SKM-1 treated with dmso at 0.1 percent for 144 hours (cell line): ENCODE measurements at regions not wholly inside any gene's neighbourhood (a gene's known extent, or its start where the extent isn't known, plus 50 kb on each side); places are given as distances from the start of the nearest gene placed in this dataset.

Experiments
- DNase-seq: peaks from one replicate; lab custom pipeline; 2025; ENCODE audit not compliant: unreplicated experiment; lab: John Stamatoyannopoulos, UW

DNA sequence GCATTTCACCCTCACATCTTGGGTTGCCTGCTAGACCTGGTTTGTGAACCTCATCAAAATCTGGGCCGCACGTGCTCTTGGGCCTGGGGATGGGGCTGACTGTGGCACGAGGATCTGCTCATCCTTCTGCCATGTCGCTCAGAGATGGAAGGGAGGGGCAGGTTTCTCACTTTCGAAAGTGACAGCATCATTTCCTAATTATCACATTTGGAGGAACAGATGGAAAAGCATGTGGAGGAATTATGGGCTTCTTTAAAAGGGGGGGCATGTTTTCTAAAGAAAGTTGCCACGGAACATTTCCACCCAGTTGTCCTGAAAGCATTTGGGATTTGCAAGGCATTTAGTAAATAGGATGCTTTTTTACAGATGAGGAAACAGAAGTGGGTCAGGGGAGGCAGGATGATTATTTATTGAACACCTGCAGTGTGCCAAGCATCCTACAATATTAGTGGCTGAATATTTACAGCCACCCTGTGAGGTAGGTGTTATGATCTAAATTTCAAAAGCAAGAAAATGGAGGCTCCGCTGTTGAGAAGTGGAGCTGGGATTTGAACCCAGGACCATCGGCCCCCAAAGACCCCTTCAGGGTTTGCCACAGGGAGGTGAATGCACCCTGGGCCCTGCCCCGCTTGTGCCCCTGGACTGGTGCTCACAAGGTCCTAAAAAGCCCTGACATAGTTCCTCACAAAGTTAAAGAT lies 104.2 kb upstream of the MYCN start:
- no peak for DNase-seq

DNA sequence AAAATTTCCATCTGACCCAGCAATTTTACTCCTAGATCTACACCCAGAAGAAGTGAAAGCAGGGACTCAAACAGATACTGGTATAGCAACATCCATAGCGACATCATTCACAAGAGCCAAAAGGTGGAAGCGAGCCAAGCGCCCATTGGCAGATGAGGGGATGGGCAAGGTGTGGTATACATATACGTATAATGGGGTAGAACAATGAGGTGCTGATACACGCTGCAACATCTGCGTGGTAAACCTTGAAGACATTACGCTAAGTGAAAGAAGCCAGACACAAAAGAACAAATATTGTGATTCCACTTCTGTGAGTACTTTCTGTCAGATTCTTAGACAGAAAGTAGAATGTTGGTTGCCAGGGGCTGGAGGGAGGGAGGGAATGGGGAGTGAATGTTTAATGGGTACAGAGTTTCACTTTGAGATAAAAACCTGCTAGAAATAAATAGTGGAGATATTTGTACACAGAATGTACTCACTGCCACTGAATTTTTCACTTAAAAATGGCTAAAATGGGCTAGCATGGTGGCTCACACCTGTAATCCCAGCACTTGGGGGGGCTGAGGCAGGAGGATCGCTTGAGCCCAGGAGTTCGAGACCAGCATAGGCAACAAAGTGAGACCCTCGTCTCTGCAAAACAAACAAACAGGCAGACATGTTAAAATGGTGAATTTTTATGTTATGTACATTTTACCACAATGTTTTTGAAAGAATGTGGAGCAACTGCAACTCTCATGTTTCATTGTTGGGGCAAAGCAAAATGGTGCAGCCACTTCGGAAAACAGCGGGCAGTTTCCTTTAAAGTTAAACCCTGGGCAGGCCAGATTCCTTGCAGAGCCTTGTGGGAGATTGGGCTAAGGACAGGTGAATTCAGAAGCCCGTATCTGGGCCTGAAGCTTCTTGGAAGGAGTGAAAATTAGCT lies 103.4 kb upstream of the MYCN start:
- DNase-seq: no peak

DNA sequence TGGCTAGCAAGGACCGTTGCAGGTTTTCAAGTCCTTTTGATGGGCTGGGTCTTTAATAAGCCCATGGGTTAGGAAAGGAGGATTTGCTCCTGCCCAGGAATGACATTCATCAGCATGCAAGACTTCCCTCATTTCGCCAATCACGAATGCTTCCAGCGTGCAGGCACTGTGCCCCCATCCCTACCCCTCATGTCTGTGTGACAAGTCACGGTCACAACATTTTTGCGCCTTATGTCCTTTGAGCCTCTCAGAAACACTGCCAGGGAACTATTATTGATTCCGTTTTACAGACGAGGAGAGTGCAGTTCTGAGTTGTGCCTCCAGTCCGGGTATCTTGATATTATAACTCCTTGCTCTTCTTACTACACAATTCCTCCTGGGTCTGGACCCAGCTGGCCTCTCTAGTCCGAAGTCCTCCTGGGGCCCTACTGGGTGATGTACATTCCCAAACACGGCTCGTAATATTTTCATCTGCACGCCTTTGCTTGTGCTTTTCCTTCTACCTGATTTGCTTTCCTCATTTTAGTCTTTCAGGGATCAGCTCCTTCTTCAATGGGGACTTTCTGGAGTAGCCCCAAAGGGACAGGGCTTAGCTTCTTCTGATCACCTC lies 101.8 kb upstream of the MYCN start:
- no peak for DNase-seq

DNA sequence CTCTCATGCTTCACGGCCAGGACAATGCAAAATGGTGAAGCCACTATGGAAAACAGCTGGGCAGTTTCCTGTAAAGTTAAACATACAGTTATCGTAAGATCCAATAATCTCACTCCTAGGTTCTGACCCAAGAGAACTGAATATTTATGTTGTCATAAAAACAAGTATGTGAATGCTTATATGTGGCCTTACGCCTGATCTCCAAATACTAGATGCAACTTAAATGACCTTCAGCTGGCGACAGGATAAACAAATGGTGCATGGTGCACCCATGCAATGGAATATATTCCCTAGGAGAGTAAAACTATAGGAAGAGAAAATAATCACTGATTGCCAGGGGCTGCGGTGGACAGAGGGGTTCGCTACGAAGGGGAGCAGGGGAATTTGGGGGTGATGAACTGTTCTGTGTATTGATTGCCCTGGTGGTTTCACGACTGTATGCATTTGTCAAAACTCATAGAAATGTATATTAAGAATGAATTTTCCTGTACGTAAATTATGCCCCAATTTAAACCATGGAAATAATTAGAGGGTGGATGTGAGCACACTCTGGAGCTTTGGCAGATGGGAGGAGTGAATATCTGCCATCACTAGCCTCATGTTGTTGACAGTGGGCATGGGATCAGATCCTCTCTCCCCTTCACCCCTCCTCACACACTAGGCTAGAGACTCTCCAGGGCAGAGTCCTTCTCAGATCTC lies 100.8 kb upstream of the MYCN start:
- DNase-seq: no peak

DNA sequence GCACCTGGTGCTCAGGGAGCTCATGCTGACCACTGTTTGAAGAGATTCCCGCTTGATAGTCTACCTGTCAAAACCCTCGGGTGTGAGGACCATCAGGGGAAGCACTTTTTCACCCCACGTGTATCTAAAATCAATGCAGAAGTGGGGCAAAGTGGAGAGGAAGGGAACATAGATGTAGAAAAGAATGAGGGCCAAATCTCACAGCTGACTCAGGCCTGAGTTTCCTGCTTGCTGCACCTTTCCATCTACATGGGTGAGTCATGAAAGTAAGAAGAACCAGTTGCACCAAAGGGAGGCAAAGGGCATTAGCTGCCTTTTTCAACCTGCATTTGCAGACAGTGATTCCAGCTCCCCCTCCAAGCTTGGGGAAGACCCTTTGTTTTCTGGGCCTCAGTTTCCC lies 100.2 kb upstream of the MYCN start:
- DNase-seq: no peak

DNA sequence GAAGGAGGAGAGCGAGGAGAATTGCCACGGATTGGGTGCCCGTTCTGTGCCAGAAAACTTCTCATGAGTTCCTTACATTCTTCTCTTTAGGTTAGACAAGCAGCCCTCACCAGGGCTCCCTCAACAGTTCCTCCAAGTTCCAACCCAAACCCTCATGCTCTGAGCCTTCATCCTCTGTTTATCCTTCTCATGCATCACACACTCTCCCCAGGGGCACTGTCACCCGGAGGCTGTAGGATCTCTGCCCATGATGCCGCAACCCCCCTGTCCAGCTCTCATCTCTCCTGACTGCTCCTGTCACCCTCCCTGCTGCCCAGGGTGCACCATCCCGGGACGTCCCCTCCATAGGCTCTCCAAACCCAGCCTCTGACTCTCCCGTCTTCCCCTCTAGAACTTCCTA lies 99.4 kb upstream of the MYCN start:
- DNase-seq: no peak

DNA sequence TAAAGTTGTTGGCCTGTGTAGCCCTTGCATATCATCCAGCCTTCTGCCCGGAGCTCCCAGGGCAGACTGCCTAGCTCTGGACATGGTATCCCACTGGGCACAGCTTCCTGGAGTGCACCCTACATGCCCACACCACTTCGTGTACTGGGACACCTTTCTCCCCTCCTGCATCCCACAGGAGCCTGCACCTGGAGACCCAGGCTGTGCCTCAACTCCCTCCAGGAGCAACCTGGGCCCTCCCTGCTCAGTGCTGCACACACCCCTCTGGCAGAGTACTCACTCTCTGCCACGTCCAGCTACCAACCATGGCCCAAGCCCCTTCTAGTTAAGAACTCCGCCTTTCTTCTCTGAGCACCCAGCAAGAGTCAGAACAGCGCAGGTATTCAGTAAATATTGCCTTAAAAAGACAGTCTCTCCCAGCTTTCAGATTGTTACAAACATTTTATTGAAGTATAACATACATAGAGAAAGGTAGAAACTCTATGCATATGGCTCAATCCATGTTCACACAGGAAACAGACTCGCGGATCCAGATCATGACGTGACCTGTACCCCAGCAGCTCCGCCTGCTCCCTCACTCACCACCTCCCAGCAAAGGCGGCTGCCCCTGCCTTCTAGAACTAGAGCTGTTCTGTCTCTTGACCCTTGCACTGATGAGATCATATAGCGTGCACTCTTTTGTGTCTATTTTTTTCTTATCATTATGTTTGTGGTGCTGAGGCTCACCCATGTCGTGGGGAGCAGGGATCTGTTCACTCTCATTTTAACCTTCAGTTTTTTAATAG lies 98.4 kb upstream of the MYCN start:
- no peak for DNase-seq

DNA sequence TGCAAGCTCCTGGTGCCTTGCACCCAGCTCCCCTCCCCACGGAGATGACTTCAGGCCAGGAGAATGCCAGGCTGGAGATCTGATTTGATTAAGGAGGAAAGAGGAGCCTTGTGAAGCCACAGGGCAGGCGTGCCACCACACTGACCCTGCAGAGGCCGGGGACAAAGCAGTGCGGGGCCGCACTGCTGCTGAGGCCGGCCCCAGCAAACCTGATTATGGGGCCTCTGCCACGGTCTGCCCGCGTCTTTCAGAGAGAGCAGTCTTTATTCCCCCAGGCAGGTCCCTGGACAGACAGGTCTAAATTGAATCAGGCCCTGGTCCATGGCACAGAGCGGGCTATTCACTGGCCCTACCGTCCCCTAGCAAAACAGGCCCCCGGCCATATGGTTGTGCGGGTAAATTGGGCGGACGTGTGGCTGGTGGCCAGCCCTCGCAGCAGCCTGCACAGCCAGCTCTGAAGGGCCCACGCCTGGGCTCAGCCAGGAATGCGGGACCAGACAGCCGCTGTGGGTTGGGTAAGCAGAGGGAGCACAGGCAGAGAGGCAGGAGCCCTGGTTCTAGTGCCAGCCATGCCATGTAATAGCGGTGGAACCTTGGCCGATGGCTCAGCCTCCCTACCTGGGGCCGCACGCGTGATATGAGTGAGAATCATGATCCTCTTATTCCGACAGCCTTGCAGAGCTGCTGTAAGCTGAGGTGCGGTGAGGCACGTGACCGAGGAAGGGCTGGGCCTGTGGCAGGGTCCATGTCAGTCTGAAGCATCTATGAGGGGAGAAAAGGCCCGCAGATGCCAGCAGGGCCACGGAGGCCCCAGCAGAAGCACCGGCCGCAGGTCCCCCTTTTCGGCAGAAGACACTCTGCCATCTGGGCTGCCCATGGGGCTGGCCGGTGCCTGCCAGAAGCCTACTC lies 97.3 kb upstream of the MYCN start:
- no peak for DNase-seq

DNA sequence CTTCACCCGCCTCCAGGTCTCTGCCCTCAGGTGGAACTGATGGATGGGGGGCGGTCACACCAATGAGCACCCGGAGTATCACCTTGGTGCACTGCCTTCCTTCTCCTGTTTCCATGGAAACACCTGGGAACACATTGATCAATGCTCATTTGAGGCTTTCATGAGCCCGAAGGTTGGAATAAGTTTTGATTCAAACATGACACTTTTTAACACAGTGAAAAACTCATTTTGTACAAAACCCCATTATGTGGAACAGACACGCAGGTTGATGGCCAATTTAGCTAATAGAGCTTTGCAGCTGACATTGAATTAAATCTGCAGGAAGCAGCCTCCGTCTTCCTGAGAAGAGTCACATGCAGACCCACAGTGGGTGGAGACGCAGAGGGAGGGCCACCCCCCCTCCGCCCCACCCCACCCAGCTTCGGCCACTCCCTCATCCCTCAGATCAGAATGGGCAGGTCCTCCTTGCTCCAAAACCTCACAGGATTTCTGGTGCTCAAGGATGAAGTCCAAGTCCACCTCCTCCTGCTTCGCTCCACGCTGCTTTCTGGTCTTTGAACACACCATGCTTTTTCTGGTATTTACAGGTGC lies 96.0 kb upstream of the MYCN start:
- no peak for DNase-seq

DNA sequence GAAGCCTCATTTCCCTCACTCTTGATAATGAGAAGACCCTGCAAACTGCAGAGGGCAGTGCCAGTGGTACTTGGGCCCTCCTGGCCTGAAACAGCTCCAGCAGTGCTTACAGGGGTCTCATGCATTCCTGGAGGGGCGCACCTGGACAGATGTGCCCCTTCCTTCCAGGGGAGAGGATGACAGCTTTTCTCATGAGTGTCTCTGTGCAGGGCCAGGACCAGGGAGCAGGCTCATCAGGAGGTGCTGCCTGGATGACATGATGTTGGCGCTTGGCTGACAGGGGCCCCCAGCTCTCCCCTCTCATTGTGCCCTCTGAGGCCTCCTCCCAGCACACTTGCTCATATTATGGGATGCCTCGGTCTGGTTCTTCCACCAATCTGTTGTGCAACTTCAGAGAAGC lies 95.1 kb upstream of the MYCN start:
- no peak for DNase-seq

DNA sequence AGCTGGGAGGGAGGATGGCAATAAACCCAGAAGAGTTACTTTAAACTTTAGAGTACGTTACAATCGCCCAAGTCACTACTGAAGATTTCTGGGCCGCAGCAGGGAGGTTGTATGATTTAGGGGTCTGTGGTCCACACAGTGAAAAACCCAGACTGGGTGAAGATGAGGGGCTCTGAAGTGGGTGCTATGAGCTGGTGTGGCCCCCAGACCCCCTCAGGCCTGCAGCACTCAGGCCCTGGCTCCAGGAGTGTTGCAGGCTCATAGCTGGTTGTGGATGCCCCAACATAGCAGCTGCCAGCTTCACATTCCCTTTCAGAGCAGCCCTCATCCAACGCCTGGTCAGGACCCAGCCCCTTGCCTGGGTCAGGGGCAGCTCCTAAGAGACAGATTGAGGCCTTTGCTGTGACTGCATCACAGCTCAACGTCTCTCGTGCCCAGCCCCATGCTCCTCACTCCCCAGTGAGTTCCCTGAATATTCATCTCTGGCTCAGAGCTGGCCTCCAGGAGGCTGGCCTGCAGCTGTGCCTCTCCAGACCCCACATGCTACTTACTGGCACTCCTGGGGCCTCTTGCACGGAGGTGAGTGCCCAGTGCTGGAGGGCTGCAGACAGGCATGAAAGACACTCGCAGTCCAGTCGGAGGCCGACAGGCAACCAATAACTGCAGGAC lies 94.5 kb upstream of the MYCN start:
- no peak for DNase-seq

DNA sequence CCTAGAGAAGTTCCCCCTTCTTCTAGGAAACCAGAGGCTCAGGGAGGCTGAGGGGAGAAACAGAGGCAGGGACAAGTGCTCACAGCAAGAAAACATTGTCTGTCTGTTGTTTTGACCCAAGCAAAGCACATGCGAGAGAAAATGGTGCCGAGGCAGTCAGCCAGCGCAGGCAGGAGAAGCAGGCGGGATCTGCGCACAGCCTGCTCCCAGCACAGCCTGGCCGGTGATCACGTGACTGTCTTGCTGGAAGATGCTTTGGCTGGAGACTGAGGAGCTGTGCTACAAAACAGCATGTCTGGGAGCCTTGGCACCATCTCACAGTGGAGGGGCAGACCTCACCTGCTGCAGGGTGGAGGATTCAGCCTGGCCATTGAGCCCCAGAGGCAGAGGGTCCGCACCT lies 93.7 kb upstream of the MYCN start:
- DNase-seq: no peak

DNA sequence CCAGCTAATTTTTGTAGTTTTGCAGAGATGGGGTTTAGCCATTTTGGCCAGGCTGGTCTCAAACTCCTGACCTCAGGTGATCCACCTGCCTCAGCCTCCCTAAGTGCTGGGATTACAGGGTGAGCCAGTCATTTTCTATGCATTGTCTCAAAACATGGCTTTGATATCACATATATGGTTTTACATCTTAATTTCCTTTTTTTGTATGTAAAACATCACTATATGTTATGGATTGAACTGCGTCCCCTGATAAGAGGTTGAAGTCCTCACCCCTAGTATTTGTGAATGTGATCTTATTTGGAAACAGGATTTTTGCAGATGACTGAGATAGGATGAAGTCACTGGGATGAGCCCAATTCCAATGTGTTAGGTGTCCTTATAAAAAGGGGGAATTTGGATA lies 89.8 kb upstream of the MYCN start:
- DNase-seq: no peak

DNA sequence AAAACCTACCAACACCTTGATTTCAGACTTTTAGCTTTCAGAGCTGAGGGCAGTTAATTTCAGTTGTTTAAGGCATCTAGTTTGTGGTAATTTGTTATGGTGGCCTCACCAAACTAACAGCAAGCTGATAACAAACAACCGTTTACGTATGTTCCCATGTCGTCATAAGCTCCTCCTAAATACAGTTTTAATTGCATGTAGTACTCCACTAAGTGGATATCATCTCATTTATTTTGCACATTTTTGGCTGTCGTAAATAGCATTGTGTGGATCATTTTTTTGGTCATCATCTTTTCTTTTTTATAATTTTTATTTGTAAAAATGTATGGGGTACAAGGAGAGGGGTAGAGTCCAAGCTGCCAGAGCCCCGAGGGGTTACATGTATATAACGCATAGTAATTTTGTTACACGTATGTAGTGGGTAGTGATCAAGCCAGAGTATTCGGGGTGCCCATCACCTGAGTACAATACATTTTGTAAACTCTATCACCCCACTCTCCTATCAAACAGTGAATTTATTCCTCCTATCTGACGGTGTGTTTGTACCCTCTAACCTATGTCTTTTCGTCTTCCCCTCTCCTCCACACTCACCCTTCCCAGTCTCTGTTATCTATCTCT lies 89.2 kb upstream of the MYCN start:
- no peak for DNase-seq

DNA sequence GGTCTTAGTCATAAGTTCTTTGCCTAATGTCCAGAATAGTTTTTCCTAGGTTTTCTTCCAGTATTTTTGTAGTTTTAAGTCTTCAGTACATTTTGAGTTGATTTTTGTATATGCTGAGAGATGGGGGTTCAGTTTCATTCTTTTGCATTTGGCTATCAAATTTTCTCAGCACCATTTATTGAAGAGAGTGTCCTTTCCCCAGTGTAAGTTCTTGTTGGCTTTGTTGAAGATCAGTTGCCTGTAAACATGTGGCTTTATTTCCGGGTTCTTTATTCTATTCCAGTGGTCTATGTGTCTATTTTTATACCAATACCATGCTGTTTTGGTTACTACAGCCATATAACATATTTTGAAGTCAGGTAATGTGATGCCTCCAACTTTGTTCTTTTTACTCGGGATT lies 87.5 kb upstream of the MYCN start:
- no peak for DNase-seq

DNA sequence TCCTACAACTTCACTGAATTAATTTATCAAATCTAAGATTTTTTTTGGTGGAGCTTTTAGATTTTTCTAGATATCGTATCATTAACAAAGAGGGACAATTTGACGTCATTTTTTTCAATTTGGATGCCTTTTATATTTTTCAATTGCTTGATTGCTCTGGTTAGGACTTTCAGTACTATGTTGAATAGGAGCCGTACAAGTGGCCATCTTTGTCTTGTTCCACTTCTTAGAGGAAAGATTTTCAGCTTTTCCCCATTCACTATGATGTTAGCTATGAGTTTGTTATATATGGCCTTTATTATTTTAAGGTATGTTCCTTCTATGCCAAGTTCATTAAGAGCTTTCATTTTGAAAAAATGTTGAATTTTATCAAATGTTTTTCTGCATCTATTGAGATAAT lies 86.4 kb upstream of the MYCN start:
- DNase-seq: no peak

DNA sequence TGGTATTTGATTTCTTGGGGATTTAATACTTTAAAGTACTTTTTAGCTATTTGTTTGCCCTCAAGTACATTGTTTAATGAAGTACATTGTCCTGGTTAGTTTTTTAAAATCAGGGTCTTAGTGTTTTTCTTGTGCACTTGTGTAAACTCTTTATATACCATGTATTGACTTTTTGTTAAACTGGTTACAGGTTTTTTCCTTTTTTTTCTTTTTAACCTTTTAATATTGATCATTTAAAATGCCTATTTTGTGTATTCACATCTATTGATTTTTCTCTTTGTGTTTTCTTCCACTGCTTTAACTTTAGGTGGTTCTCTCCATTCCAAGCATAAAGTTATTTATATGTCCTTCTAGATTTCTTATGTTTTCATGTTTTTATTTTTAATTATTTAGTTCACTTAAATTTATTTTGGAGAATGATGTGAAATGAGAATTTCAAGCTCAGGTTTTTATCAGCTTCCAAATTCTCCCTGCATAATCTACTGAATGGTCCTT lies 84.5 kb upstream of the MYCN start:
- DNase-seq: no peak

DNA sequence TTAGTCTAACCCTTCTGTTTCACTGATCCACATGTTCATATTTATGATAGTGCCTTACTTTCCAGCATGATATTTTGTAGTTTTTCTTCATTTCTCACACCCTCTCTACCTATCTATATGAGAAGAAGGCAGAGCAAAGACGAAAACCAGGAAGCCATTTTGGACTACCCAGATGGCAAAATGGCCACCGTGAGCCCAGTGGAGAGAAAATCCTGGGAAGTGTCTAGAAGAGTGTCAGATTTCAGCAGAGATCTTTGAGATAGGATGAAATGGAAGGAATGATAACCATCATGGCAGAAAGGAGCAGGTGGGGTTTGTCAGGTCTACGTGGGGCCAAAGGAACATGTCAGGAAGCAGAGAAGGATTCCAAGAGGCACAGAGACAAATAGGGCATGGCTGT lies 84.0 kb upstream of the MYCN start:
- no peak for DNase-seq
